ENCODE measurements at regions not wholly inside any gene's neighbourhood (a gene's known extent, or its start where the extent isn't known, plus 50 kb on each side); places are given as distances from the start of the nearest gene placed in this dataset.

DNA sequence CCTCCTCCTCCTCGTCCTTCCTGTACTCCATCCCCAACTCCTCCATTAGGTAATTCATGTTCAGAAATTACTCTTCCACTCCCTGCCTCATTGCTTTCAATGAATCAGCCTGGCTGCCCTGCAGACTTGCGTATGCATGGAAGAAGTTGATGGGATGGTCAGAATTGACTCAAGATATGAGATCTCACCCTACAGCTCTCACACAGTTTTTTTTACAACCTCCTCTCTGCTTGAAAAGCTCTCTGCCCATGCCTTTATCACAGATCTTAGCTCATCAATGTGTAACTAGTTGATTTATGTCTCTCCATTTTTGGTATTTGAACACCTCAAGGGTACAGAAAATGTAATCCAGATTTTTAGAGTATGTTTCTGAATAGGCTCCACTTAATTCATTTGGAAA is 506.9 kb downstream of the TBC1D4 start (continued):
- no peak for TF ChIP-seq SP1 (IDR thresholded peaks at IDR 0.05; ENCODE audit: low read depth, low read length)
- no peak for TF ChIP-seq ASH2L (IDR thresholded peaks at IDR 0.05; ENCODE audit: low read length)
- no peak for TF ChIP-seq GABPA (IDR thresholded peaks at IDR 0.05; ENCODE audit: borderline replicate concordance, insufficient read depth, low read length)
- no peak for TF ChIP-seq CEBPB (IDR thresholded peaks at IDR 0.05; ENCODE audit: low read depth, low read length)
- TF ChIP-seq RAD21 (IDR thresholded peaks at IDR 0.05 in 1 of 2, conservative IDR thresholded peaks at IDR 0.05 in 1 of 2; ENCODE audit: low read depth in 2 of 2, low read length in 2 of 2) = no peak
